Heart right ventricle (tissue), 16 donors: ENCODE measurements at regions not wholly inside any gene's neighbourhood (a gene's known extent, or its start where the extent isn't known, plus 50 kb on each side); places are given as distances from the start of the nearest gene placed in this dataset.

ENCODE experiments used
- ATAC-seq, 8 donors: fragments of 200-7000 bp; cut with Tn5 transposase; one replicate each; pipeline ENCODE4 v1.9.1; 2020; ENCODE audit warnings: mild to moderate bottlenecking in 8 of 8, moderate library complexity in 8 of 8, moderate number of reproducible peaks in 1 of 8
- DNase-seq, 2 donors: peaks; one replicate each; pipeline ENCODE4 v3.0.0-alpha.2; 2020
- H3K27ac ChIP-seq, 10 donors: fragments of 200-600 bp; sonication (generic) in 2 of 10; one replicate each; pipeline versions ENCODE4 v1.5.0 to v1.8.0; 2020 to 2022; ENCODE audit warnings: mild to moderate bottlenecking in 3 of 10
- H3K27me3 ChIP-seq, 7 donors: fragments of 200-600 bp; one replicate each; pipeline ENCODE4 v1.8.0; 2021 to 2022; ENCODE audit warnings: mild to moderate bottlenecking in 2 of 7
- H3K36me3 ChIP-seq, 9 donors: fragments of 200-600 bp; sonication (generic) in 1 of 9; one replicate each; pipeline versions ENCODE4 v1.5.0 to v1.8.0; 2020 to 2022; ENCODE audit warnings: mild to moderate bottlenecking in 2 of 9
- H3K4me1 ChIP-seq, 9 donors: fragments of 200-600 bp; sonication (generic) in 1 of 9; one replicate each; pipeline versions ENCODE4 v1.5.0 to v1.8.0; 2020 to 2022; ENCODE audit warnings: mild to moderate bottlenecking in 4 of 9
- H3K4me3 ChIP-seq, 10 donors: fragments of 200-600 bp; sonication (generic) in 2 of 10; one replicate each; pipeline versions ENCODE4 v1.5.0 to v1.8.0; 2020 to 2022; ENCODE audit warnings: mild to moderate bottlenecking in 7 of 10, moderate library complexity in 2 of 10
- H3K9me3 ChIP-seq, 11 donors: fragments of 200-600 bp in 10 of 11; sonication (generic) in 2 of 11; one replicate each; pipeline versions ENCODE4 v1.5.0 to v1.8.0; 2013 to 2022; ENCODE audit warnings: mild to moderate bottlenecking in 2 of 11, control low read depth in 1 of 11, moderate library complexity in 1 of 11
- CTCF ChIP-seq, 9 donors: fragments of 200-600 bp; sonication (generic) in 2 of 9; IDR thresholded peaks; one replicate each; pipeline versions ENCODE4 v1.5.0 to v1.8.0; 2021 to 2022; ENCODE audit warnings: antibody characterized with exemption in 9 of 9, mild to moderate bottlenecking in 5 of 9, moderate library complexity in 1 of 9
- WGBS, 2 donors: extraction: QIAGEN DNeasy Blood & Tissue Kit; methylation state at CpG; one replicate each; pipeline ENCODE4 v1.1.7; 2013; ENCODE audit warnings: inconsistent platforms in 1 of 2; 5-methylcytosine and 5-hydroxymethylcytosine counted together
- intact Hi-C, 10 donors: fragments of 100-400 bp; cut with DNase I; formaldehyde crosslinking; loops; one replicate each; pipeline versions ENCODE4 v1.11.1 to v1.14.2; 2022
- donor health status: Arrhythmogenic right ventricular cardiomyopathy.
- donor health status: ischemic (EF 13 %, LVEDD 7.1; RV severe dilation, severe dysfunction).
- donor health status: healthy with polysubstance abuse.
- donor health status: DM: no; HTN: yes; CAD: no.
- donor health status: DM: no; HTN: no; CAD: no.
- donor health status: ischemic (EF 25% LVEDD 6.9; RV normal size, moderate dysfunction).
- donor health status: ischemic (EF 25% LVEDD 5.7; RV mildly dilated, moderate dysfunction).
- donor health status: healthy.
- donor health status: DM: yes; HTN: yes; CAD: no.
- donor health status: Ischemic cardiomyopathy.
- donor health status: ischemic (EF 35%, LVEDD 5.7; RV mildly dilated, moderate dysfunction).
- donor health status: nonischemic (EF 11% LVEDD 7.7; RV severe dilation, severe dysfunction).
- donor health status: DM: yes; HTN: yes; CAD: no.
- donor health status: PGD.
- donor health status: ischemic (EF 29% LVEDD 5.4; RV normal size, mild dysfunction).
- donor health status: nonischemic (EF 23%, LVEDD 6.1; RV moderate dilation, normal function).

- peaks cover 0 to 26% (median 0%) of the 10 kb centered on the region in 11 donors for H3K9me3 ChIP-seq
These were observed 79.0 kb upstream of the SGO1 start for GRCh38 chr3:20264900-20265567.

GRCh38 chr3:20258371-20258770 is 72.4 kb upstream of the SGO1 start:
- Histone ChIP-seq H3K4me3 (no peak overlapping the region), H3K27ac (no peak overlapping the region), H3K4me1 (peaks cover 0 to 14% (median 0%) of the 10 kb centered on the region in 9 donors), H3K36me3 (no peaks in the 10 kb centered on the region), H3K9me3 (peaks cover 0 to 5% (median 0%) of the 10 kb centered on the region in 11 donors), H3K27me3 (no peaks in the 10 kb centered on the region)
- TF ChIP-seq CTCF (IDR thresholded peaks at IDR 0.05) = no peak
- DNase-seq = no peak
- ATAC-seq = no peak
- WGBS, 2 donors = 81 to 86% methylated on average over 1 of the region's 1 CpG
- intact Hi-C loops = no loop called here

More at GRCh38 chr3:20264900-20265567, 79.0 kb upstream of the SGO1 start:
- 79 to 87% methylated on average over 11 of the region's 11 CpGs for whole genome bisulfite sequencing, 2 donors
- no peak for TF ChIP-seq CTCF (IDR thresholded peaks at IDR 0.05)
- DNase-seq (no peak), ATAC-seq (no peak)
- H3K4me3 ChIP-seq = no peak overlapping the region
- H3K4me1 ChIP-seq = no peaks in the 10 kb centered on the region
- H3K27ac ChIP-seq = no peak overlapping the region
- intact Hi-C loops = no loop called here
- no peaks in the 10 kb centered on the region for H3K36me3 ChIP-seq
- no peaks in the 10 kb centered on the region for H3K27me3 ChIP-seq

- intact Hi-C loops = no loop called here
- WGBS, 2 donors = 51 to 61% methylated on average over 3 of the region's 3 CpGs
- peak; percentile 51 to 96 (median 77) for ATAC-seq
These were observed 70.1 kb upstream of the SGO1 start for GRCh38 chr3:20256144-20256543.

More at GRCh38 chr3:20256144-20256543, 70.1 kb upstream of the SGO1 start:
- DNase-seq = no peak
- Histone ChIP-seq H3K4me1 (peaks cover 0 to 14% (median 0%) of the 10 kb centered on the region in 9 donors), H3K27ac (peak overlapping the region in 4 of 10 donors; percentile 9 to 62 (median 34)), H3K9me3 (peaks cover 0 to 5% (median 0%) of the 10 kb centered on the region in 11 donors), H3K36me3 (no peaks in the 10 kb centered on the region), H3K27me3 (no peaks in the 10 kb centered on the region), H3K4me3 (no peak overlapping the region)
- TF ChIP-seq CTCF (IDR thresholded peaks at IDR 0.05) = no peak
